Colonic mucosa (tissue), 4 donors: ENCODE measurements at regions not wholly inside any gene's neighbourhood (a gene's known extent, or its start where the extent isn't known, plus 50 kb on each side); places are given as distances from the start of the nearest gene placed in this dataset.

Source experiments
- DNase-seq: peaks from one replicate; pipeline ENCODE4 v3.0.0-alpha.2; 2020
- H3K27ac ChIP-seq: fragments of 200-600 bp; one replicate; pipeline ENCODE4 v1.8.0; 2021
- H3K27me3 ChIP-seq: fragments of 200-600 bp; one replicate; pipeline ENCODE4 v1.8.0; 2021
- H3K36me3 ChIP-seq: fragments of 200-600 bp; one replicate; pipeline ENCODE4 v1.8.0; 2021
- H3K4me1 ChIP-seq: fragments of 200-600 bp; one replicate; pipeline ENCODE4 v1.8.0; 2021; ENCODE audit warnings: mild to moderate bottlenecking
- H3K4me3 ChIP-seq: fragments of 200-600 bp; one replicate; pipeline ENCODE4 v1.8.0; 2021
- H3K9ac ChIP-seq, 2 donors: one replicate each; pipeline ENCODE4 v1.7.0; 2013; ENCODE audit warnings: control low read depth in 2 of 2, low read depth in 2 of 2, low read length in 2 of 2
- H3K9me3 ChIP-seq: fragments of 200-600 bp; one replicate; pipeline ENCODE4 v1.8.0; 2021
- CTCF ChIP-seq: fragments of 200-600 bp; IDR thresholded peaks from one replicate; pipeline ENCODE4 v1.8.0; 2022; ENCODE audit warnings: antibody characterized with exemption, mild to moderate bottlenecking
- intact Hi-C: fragments of 100-400 bp; cut with DNase I; formaldehyde crosslinking; loops from one replicate; pipeline ENCODE4 v1.14.1; 2022
- donor health status: healthy.
- donor health status: DM: no; HTN: no; CAD: no.
- donor health status: DM: no; HTN: no; CAD: no.

GRCh38 chr12:127448906-127449305 is 818.1 kb upstream of the TMEM132C start:
- H3K9me3 ChIP-seq = no peaks in the 10 kb centered on the region
- no peak for DNase-seq
- no peak for TF ChIP-seq CTCF

GRCh38 chr12:127450826-127451225 is 816.1 kb upstream of the TMEM132C start:
- intact Hi-C loops = no loop called here
- H3K4me1 ChIP-seq = no peaks in the 10 kb centered on the region
- H3K27me3 ChIP-seq = peaks cover 7% of the 10 kb centered on the region

More at GRCh38 chr12:127448906-127449305, 818.1 kb upstream of the TMEM132C start:
- Histone ChIP-seq H3K4me1 (no peaks in the 10 kb centered on the region), H3K27ac (no peak overlapping the region), H3K4me3 (no peak overlapping the region), H3K36me3 (no peaks in the 10 kb centered on the region), H3K9ac (no peak overlapping the region), H3K27me3 (no peaks in the 10 kb centered on the region)
- intact Hi-C loops = no loop called here

GRCh38 chr12:127455347-127456265 is 811.4 kb upstream of the TMEM132C start:
- DNase-seq = no peak
- no peak overlapping the region for H3K27ac ChIP-seq
- peaks cover 14% of the 10 kb centered on the region for H3K27me3 ChIP-seq
- H3K36me3 ChIP-seq = no peaks in the 10 kb centered on the region
- intact Hi-C loops = no loop called here
- no peaks in the 10 kb centered on the region for H3K4me1 ChIP-seq
- H3K9me3 ChIP-seq = no peaks in the 10 kb centered on the region
- TF ChIP-seq CTCF = no peak
- H3K4me3 ChIP-seq = no peak overlapping the region
- H3K9ac ChIP-seq = no peak overlapping the region

More at GRCh38 chr12:127450826-127451225, 816.1 kb upstream of the TMEM132C start:
- H3K4me3 ChIP-seq = no peak overlapping the region
- no peak overlapping the region for H3K27ac ChIP-seq
- H3K9me3 ChIP-seq = no peaks in the 10 kb centered on the region
- H3K36me3 ChIP-seq = no peaks in the 10 kb centered on the region
- TF ChIP-seq CTCF = no peak
- no peak overlapping the region for H3K9ac ChIP-seq
- DNase-seq = no peak

DNA sequence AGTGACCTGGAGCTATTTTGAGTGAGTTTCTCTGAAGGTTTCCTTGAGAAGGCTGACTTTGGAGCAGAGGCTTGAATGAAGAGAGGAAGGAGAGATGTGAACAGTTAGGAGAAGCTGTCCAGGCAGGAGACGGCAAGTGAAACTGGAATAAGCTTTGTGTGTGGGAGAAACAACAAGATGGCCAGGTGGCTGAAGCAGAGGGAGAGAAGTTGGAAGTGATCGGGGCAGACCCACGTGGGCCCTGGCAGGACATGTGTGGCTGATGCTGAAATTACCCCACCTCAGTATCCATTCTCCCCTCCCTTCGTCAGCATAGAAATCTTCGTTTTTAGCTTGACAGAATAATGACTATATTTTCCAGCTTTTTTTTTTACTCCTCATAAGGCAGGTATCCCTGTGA is 809.2 kb upstream of the TMEM132C start:
- Histone ChIP-seq H3K36me3 (no peaks in the 10 kb centered on the region), H3K4me1 (no peaks in the 10 kb centered on the region), H3K4me3 (no peak overlapping the region), H3K9ac (no peak overlapping the region), H3K27me3 (peaks cover 14% of the 10 kb centered on the region), H3K9me3 (no peaks in the 10 kb centered on the region), H3K27ac (no peak overlapping the region)
- intact Hi-C loops = no loop called here
- TF ChIP-seq CTCF = no peak
- no peak for DNase-seq

DNA sequence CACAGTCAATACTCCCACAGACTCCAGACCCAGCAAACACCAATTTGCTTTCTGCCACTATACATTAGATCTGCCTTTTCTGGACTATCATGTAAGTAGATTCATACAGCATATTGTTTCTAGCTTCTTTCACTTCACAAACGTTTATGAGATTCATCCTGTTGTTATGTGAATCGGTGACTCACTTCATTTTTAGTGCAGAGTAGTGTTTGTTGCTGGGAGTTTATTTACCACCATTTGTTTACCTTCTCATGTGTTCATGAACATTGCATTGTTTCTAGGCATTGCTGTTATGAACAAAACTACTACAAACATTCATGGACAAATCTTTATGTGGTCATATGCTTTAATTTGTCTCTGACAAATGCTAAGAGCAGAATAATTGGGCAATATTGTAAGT is 807.8 kb upstream of the TMEM132C start:
- Histone ChIP-seq H3K27me3 (peaks cover 14% of the 10 kb centered on the region), H3K4me1 (no peaks in the 10 kb centered on the region), H3K4me3 (no peak overlapping the region), H3K36me3 (no peaks in the 10 kb centered on the region), H3K27ac (no peak overlapping the region), H3K9me3 (no peaks in the 10 kb centered on the region), H3K9ac (no peak overlapping the region)
- DNase-seq = no peak
- intact Hi-C loops = no loop called here
- TF ChIP-seq CTCF = no peak
